Esophagus mucosa (tissue), 1 donor: ENCODE measurements at regions not wholly inside any gene's neighbourhood (a gene's known extent, or its start where the extent isn't known, plus 50 kb on each side); places are given as distances from the start of the nearest gene placed in this dataset.
"Not testable (repeated sequence)": the region's sequence is repeated elsewhere in the genome, so short reads cannot be mapped to it uniquely, and the experiment has no call there.

Experiments
- ATAC-seq: fragments of 200-7000 bp; cut with Tn5 transposase; one replicate; pipeline ENCODE4 v1.9.1; 2020
- donor health status: DM: yes; HTN: yes; CAD: no.

GRCh38 chr1:72485801-72486200 lies 203.5 kb upstream of the NEGR1 start:
- ATAC-seq = no peak

GRCh38 chr1:72483846-72484357 lies 201.6 kb upstream of the NEGR1 start:
- ATAC-seq = no peak

GRCh38 chr1:72482736-72483413 lies 200.5 kb upstream of the NEGR1 start:
- ATAC-seq = no peak

GRCh38 chr1:72481420-72481970 lies 199.2 kb upstream of the NEGR1 start:
- no peak for ATAC-seq

- no peak for ATAC-seq
Observed at GRCh38 chr1:72466376-72466775, 184.0 kb upstream of the NEGR1 start.

GRCh38 chr1:72462186-72462905 lies 180.0 kb upstream of the NEGR1 start:
- no peak for ATAC-seq

GRCh38 chr1:72442262-72442661 lies 159.9 kb upstream of the NEGR1 start:
- no peak for ATAC-seq

- no peak for ATAC-seq
Observed at GRCh38 chr1:72439036-72439435, 156.7 kb upstream of the NEGR1 start.

GRCh38 chr1:72438270-72438669 lies 155.9 kb upstream of the NEGR1 start:
- ATAC-seq = no peak

GRCh38 chr1:72435025-72435424 lies 152.7 kb upstream of the NEGR1 start:
- no peak for ATAC-seq

- no peak for ATAC-seq
Observed at GRCh38 chr1:72434070-72434469, 151.7 kb upstream of the NEGR1 start.

GRCh38 chr1:72433591-72433990 lies 151.3 kb upstream of the NEGR1 start:
- no peak for ATAC-seq

GRCh38 chr1:72432645-72433267 lies 150.4 kb upstream of the NEGR1 start:
- ATAC-seq = no peak

GRCh38 chr1:72431810-72432209 lies 149.5 kb upstream of the NEGR1 start:
- no peak for ATAC-seq

GRCh38 chr1:72428276-72428675 lies 145.9 kb upstream of the NEGR1 start:
- ATAC-seq = not testable (repeated sequence)

GRCh38 chr1:72419229-72419628 lies 136.9 kb upstream of the NEGR1 start:
- ATAC-seq = no peak

- no peak for ATAC-seq
Observed at GRCh38 chr1:72412286-72412685, 129.9 kb upstream of the NEGR1 start.

- no peak for ATAC-seq
Observed at GRCh38 chr1:72399807-72400206, 117.5 kb upstream of the NEGR1 start.

GRCh38 chr1:72397786-72398185 lies 115.4 kb upstream of the NEGR1 start:
- no peak for ATAC-seq

- ATAC-seq = no peak
Observed at GRCh38 chr1:72394457-72394856, 112.1 kb upstream of the NEGR1 start.

- ATAC-seq = no peak
Observed at GRCh38 chr1:72379072-72379471, 96.7 kb upstream of the NEGR1 start.

- no peak for ATAC-seq
Observed at GRCh38 chr1:72375226-72375625, 92.9 kb upstream of the NEGR1 start.

GRCh38 chr1:72371259-72372035 lies 89.1 kb upstream of the NEGR1 start:
- ATAC-seq = no peak
